Gastroesophageal sphincter (tissue), 4 donors: ENCODE measurements at regions not wholly inside any gene's neighbourhood (a gene's known extent, or its start where the extent isn't known, plus 50 kb on each side); places are given as distances from the start of the nearest gene placed in this dataset.

ENCODE experiments used
- ATAC-seq: fragments of 150-250 bp; one replicate; pipeline ENCODE4 v1.9.1; 2016; ENCODE audit warnings: mild to moderate bottlenecking, moderate library complexity
- H3K27ac ChIP-seq, 4 donors: fragments of 200-600 bp; sonication (generic) in 3 of 4; 1 replicate in 3 of 4; 2 replicates in 1 of 4; pipeline ENCODE4 v1.5.1; 2016 to 2019
- H3K27me3 ChIP-seq: fragments of 200-600 bp; sonication (generic); one replicate; pipeline ENCODE4 v1.5.1; 2019
- H3K36me3 ChIP-seq, 2 donors: fragments of 200-600 bp; sonication (generic); one replicate each; pipeline ENCODE4 v1.5.1; 2019; ENCODE audit warnings: control low read depth in 1 of 2
- H3K4me1 ChIP-seq, 3 donors: fragments of 200-600 bp; sonication (generic); 1 replicate in 2 of 3; 2 replicates in 1 of 3; pipeline ENCODE4 v1.5.1; 2016 to 2019; ENCODE audit warnings: control low read depth in 2 of 3
- H3K4me3 ChIP-seq, 2 donors: fragments of 200-600 bp; sonication (generic); one replicate each; pipeline ENCODE4 v1.5.1; 2019; ENCODE audit warnings: mild to moderate bottlenecking in 1 of 2, moderate library complexity in 1 of 2
- H3K9me3 ChIP-seq, 3 donors: fragments of 200-600 bp; sonication (generic); one replicate each; pipeline ENCODE4 v1.5.1; 2017 to 2019; ENCODE audit warnings: control low read depth in 2 of 3
- EP300 ChIP-seq: sonication (generic); formaldehyde crosslinking; IDR thresholded peaks from one replicate; pipeline ENCODE4 v1.6.1; 2017; ENCODE audit warnings: antibody characterized with exemption, mild to moderate bottlenecking
- POLR2A ChIP-seq, 2 donors: fragments of 450-650 bp; IDR thresholded peaks; one replicate each; pipeline ENCODE4 v1.6.1; 2017; ENCODE audit warnings: antibody characterized with exemption in 2 of 2, mild to moderate bottlenecking in 2 of 2, moderate library complexity in 1 of 2
- POLR2AphosphoS5 ChIP-seq: sonication (generic); formaldehyde crosslinking; IDR thresholded peaks from one replicate; pipeline ENCODE4 v1.6.1; 2017; ENCODE audit warnings: antibody characterized with exemption
- WGBS, 2 donors: methylation state at CpG; one replicate each; pipeline ENCODE4 v1.1.5; 2018; ENCODE audit warnings: low coverage in 1 of 2; 5-methylcytosine and 5-hydroxymethylcytosine counted together
- TF ChIP-seq, protein P1 (sequence below), 4 experiments: fragments of 200-600 bp in 2 of 4; fragments of 450-650 bp in 2 of 4; sonication (generic) in 1 of 4; IDR thresholded peaks; one replicate each; pipeline ENCODE4 v1.5.1; 2017 to 2019; ENCODE audit warnings: antibody characterized with exemption in 4 of 4, mild to moderate bottlenecking in 2 of 4, moderate library complexity in 2 of 4

GRCh38 chr11:96885405-96885804 lies 495.6 kb downstream of the JRKL start:
- no peak for ATAC-seq

GRCh38 chr11:96885912-96886311 lies 496.1 kb downstream of the JRKL start:
- Histone ChIP-seq H3K4me1 (no peaks in the 10 kb centered on the region), H3K9me3 (no peaks in the 10 kb centered on the region), H3K27ac (no peak overlapping the region), H3K36me3 (no peaks in the 10 kb centered on the region), H3K27me3 (no peaks in the 10 kb centered on the region), H3K4me3 (no peak overlapping the region)
- WGBS, 2 donors, result 82 to 90% methylated on average over 2 of the region's 2 CpGs
- no peak for ATAC-seq
- no peak for TF ChIP-seq EP300
- TF ChIP-seq POLR2AphosphoS5, result no peak
- TF ChIP-seq, protein P1, sequence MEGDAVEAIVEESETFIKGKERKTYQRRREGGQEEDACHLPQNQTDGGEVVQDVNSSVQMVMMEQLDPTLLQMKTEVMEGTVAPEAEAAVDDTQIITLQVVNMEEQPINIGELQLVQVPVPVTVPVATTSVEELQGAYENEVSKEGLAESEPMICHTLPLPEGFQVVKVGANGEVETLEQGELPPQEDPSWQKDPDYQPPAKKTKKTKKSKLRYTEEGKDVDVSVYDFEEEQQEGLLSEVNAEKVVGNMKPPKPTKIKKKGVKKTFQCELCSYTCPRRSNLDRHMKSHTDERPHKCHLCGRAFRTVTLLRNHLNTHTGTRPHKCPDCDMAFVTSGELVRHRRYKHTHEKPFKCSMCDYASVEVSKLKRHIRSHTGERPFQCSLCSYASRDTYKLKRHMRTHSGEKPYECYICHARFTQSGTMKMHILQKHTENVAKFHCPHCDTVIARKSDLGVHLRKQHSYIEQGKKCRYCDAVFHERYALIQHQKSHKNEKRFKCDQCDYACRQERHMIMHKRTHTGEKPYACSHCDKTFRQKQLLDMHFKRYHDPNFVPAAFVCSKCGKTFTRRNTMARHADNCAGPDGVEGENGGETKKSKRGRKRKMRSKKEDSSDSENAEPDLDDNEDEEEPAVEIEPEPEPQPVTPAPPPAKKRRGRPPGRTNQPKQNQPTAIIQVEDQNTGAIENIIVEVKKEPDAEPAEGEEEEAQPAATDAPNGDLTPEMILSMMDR (IDR thresholded peaks at IDR 0.05), result no peak
- no peak for TF ChIP-seq POLR2A (IDR thresholded peaks at IDR 0.05)

More at GRCh38 chr11:96885405-96885804, 495.6 kb downstream of the JRKL start:
- Histone ChIP-seq H3K9me3 (no peaks in the 10 kb centered on the region), H3K27ac (no peak overlapping the region), H3K27me3 (no peaks in the 10 kb centered on the region), H3K4me1 (no peaks in the 10 kb centered on the region), H3K4me3 (no peak overlapping the region), H3K36me3 (no peaks in the 10 kb centered on the region)
- TF ChIP-seq POLR2AphosphoS5 (no peak), POLR2A (IDR thresholded peaks at IDR 0.05) (no peak), EP300 (no peak)
- TF ChIP-seq, protein P1 (IDR thresholded peaks at IDR 0.05), result no peak
- 38 to 61% methylated on average over 3 of the region's 3 CpGs for WGBS, 2 donors

DNA sequence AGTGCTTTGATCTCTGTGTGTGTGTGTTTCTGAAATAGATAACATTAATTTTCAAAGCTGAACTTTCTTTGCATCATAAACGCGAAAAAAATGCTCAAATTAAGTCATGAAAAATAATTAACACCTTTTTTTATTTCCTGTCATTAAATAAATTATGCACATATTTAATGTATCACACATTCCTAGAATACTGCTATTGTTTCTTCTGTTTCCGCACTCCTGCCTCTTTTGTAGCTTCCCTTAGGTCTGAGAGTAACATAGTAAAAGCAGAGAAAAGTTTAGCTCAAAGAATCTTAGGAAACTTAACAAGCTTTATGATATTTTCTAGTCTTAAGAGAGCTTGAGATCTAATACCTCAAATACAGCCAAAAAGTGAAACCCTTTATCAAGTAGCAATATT lies 504.2 kb downstream of the JRKL start:
- no peak for ATAC-seq
- TF ChIP-seq EP300, result no peak
- TF ChIP-seq POLR2AphosphoS5, result no peak
- TF ChIP-seq POLR2A (IDR thresholded peaks at IDR 0.05), result no peak
- TF ChIP-seq, protein P1 (IDR thresholded peaks at IDR 0.05), result no peak
- Histone ChIP-seq H3K9me3 (no peaks in the 10 kb centered on the region), H3K36me3 (no peaks in the 10 kb centered on the region), H3K27me3 (no peaks in the 10 kb centered on the region), H3K4me3 (no peak overlapping the region), H3K27ac (no peak overlapping the region), H3K4me1 (no peaks in the 10 kb centered on the region)
- 62 to 95% methylated on average over 3 of the region's 3 CpGs for WGBS, 2 donors

DNA sequence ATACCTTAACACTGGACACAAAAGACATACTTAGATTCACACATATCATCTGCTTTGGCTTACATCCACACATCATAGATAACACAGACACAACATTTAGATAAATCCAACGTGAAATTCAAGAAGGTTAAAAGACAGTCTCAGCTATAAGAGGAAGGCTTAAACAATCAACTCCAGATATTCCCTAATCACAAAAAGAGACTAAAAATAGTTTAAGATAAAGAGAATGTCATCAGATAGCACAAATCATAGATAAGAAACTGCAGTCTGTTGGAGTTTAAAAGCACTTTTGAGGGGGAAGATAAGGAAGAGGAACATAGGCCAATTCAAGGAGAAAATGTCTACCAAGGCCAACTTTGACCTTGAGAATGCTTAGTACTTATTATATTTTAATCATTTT lies 504.8 kb downstream of the JRKL start:
- ATAC-seq, result no peak
- Histone ChIP-seq H3K9me3 (no peaks in the 10 kb centered on the region), H3K4me3 (no peak overlapping the region), H3K27ac (no peak overlapping the region), H3K27me3 (no peaks in the 10 kb centered on the region), H3K4me1 (no peaks in the 10 kb centered on the region), H3K36me3 (no peaks in the 10 kb centered on the region)
- WGBS, 2 donors, result 0 to 25% methylated on average over 1 of the region's 1 CpG
- TF ChIP-seq POLR2A (IDR thresholded peaks at IDR 0.05), result no peak
- TF ChIP-seq POLR2AphosphoS5, result no peak
- TF ChIP-seq EP300, result no peak
- TF ChIP-seq, protein P1 (IDR thresholded peaks at IDR 0.05), result no peak

DNA sequence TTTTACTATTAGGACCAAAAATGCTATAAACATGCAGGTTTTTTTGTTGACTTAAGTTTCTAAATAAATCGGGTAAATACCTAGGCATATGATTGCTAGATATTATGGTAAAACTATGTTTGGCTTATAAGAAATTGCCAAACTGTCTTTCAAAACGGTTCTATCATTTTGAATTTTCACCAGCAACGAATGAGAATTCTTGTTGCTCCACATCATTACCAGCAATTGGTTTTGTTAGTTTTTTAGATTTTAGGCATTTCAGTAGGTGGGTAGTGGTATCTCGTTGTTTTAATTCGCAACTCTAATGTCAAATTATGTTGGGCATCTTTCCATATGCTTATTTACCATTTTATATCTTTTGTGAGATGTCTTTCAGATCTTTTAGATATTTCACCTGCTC lies 510.2 kb downstream of the JRKL start:
- H3K4me1 ChIP-seq, result no peaks in the 10 kb centered on the region
- WGBS, 2 donors, result 82 to 93% methylated on average over 5 of the region's 5 CpGs

More for the DNA sequence above, 510.2 kb downstream of the JRKL start:
- Histone ChIP-seq H3K27ac (no peak overlapping the region), H3K27me3 (no peaks in the 10 kb centered on the region), H3K4me3 (no peak overlapping the region), H3K9me3 (no peaks in the 10 kb centered on the region), H3K36me3 (no peaks in the 10 kb centered on the region)
- TF ChIP-seq POLR2AphosphoS5 (no peak), POLR2A (IDR thresholded peaks at IDR 0.05) (no peak), EP300 (no peak)
- TF ChIP-seq, protein P1 (IDR thresholded peaks at IDR 0.05), result no peak
- no peak for ATAC-seq
